ENCODE measurements at regions not wholly inside any gene's neighbourhood (a gene's known extent, or its start where the extent isn't known, plus 50 kb on each side); places are given as distances from the start of the nearest gene placed in this dataset.
"Not testable (repeated sequence)": the region's sequence is repeated elsewhere in the genome, so short reads cannot be mapped to it uniquely, and the experiment has no call there.

DNA sequence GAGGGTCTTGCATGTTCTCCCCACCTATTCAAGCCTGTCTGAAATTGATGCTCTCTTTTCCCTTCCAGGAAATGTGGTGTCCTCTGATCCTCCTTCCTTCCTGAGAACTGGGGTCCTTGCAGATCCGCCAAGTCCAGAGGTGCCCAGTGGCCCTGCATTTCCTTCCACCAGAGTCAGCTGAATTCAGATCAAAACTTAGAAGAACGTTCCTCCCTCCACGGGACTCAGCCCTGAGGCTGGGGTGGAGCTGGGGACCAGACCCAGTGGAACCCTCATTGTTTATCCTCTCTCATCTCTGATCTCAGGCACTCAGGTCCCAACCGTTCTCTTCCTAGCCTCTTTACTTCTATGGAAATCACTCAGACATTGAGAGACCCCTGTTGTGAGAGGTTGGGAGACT is 477.3 kb downstream of the TSHZ3 start:
- DNase-seq (ENCODE audit: low spot score) = no peak

DNA sequence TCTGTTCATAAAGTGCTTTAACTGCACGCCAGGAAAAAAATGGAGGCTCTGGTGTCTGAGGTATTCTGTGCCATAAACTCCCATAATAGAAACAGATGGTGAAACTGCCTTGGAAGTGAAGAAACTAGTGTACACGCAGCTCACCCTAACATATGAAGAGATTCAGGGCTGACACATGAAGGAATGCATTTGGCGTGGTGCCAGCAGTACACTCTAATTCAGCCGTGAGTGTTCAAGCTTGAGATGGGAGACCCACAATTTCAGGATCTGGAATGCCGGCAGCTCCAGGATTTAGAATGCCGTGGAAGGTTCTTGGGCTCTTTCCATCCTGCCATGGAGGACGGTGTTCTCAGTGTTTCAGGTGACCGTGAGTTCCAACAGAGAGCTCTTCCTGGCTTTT is 478.4 kb downstream of the TSHZ3 start:
- DNase-seq (ENCODE audit: low spot score) = peak; percentile 16

GRCh38 chr19:30865511-30865910 is 483.7 kb downstream of the TSHZ3 start:
- no peak for DNase-seq (ENCODE audit: low spot score)

GRCh38 chr19:30864391-30865215 is 484.6 kb downstream of the TSHZ3 start:
- no peak for DNase-seq (ENCODE audit: low spot score)

DNA sequence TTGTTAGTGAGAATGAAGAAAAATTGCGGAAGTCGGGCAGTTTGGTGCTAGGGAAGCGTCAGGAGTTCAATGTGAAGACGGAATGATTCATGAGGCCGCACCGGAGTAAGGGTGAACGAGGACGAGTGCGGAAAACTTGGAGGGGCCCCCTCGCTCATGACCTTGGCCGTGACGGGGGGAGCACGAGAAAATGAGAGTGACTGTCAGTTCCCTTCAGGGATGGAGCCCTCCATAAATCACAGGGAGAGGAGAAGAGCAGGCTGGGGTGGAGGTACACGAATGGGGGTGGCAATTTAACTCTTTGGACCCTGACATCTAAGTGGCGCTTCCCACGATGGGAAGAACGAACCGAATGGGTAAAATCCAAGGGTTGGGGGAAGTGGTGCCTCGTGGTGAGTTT is 486.4 kb downstream of the TSHZ3 start:
- no peak for DNase-seq (ENCODE audit: low spot score)

DNA sequence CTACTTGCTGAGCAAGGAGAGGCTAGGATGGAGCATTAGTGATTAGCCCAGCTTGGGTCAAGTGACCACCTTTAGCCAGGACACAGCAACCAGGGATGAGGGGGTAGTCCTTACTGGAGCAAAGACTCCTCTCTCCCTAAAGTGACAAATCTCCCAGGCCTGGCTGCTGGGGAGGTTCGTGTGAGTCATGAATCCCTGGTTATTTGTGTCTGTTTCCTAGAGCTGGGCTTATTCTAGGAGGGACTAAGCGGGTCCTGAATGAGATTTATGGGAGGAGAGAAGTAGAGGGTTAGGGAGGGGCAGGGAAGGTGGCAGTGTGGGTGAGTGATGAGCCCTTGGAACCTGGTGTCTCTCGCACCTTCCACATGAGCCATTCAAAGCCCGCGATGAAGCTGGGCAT is 487.3 kb downstream of the TSHZ3 start:
- no peak for DNase-seq (ENCODE audit: low spot score)

DNA sequence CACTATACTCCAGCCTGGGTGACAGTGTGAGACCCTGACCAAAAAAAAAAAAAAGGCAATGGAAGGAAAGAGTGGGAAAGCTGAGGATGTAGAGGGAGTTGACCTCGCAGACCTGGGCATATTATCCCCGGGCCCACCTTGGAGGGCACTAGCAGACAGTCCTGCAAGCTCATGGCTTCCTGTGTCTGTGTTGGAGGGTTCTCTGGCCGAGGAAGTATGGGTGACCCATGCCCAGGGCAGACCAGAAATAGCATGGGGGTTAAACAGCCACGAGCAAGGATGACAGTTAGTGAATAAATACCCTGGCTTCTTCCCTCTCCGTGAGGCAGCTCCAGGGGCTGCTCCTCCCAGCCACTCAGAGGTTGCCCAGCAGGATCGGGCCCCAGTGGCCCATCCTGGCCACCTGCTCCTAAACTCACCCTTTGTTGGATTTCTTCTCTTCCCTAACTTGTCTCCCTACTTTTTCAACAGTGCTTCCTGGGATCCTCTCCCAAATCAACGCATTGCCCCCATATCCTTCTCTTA is 485.8 kb downstream of the ZNF536 start:
- no peak for DNase-seq (ENCODE audit: low spot score)

GRCh38 chr19:30857388-30857787 is 485.2 kb downstream of the ZNF536 start:
- DNase-seq (ENCODE audit: low spot score) = no peak

DNA sequence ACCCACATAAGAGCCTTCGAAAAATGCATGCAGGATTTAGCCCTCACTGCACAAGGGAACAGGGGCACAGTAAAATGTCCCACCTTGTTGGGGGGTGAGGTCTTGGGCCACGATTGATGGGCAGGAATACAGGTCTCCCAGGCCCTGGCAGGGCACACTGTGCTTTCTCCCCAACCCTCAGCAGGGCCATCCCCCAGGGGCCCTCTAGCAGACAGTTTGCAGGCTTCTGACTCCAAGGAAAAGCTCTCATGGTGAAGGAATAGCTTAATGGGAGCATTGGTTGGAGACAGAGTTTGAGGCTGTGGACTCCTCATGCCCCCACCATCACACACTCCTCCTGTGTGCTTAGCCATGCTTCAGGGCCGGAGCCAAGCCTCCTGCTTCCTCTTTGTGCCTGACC is 484.6 kb downstream of the ZNF536 start:
- DNase-seq (ENCODE audit: low spot score) = no peak

GRCh38 chr19:30856376-30856775 is 484.2 kb downstream of the ZNF536 start:
- no peak for DNase-seq (ENCODE audit: low spot score)

DNA sequence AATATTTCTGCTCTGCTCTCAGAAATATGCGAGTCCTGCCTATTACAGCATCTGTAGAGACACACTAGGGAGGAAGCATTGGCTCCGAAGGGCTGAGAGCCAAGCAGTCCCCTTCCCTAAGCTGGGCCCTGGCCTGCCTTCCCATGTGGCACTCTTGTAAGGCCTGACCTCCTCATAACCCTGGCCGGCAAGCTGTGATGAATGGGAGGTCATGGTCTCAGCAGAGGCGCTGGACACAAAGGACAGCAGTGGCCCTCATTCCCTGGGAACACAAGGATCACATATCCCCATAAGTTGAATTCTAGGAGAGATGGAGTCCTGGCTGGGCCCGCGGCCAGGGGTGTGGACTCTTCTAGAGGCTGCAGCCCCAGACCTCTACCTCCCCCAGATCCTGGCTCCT is 483.3 kb downstream of the ZNF536 start:
- DNase-seq (ENCODE audit: low spot score) = no peak

DNA sequence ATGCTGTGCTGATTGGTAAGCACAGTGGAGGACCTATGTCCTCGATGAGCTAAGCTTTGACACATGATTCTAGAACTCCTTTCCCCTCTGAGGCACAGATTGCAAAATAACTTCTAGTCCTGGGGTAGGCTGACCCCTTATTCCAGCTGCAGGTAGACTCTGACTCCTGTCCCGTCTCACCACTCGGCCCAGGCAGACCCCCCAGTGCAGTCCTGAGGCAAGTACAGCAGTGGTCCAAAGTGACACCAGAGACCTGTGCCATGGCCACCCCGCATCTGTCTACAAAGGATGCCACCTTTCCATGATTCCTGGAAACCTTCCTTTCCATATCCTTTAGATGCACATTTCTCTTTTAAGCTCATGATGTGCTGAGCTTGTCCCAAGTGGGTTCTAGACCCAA is 482.5 kb downstream of the ZNF536 start:
- DNase-seq (ENCODE audit: low spot score) = no peak

DNA sequence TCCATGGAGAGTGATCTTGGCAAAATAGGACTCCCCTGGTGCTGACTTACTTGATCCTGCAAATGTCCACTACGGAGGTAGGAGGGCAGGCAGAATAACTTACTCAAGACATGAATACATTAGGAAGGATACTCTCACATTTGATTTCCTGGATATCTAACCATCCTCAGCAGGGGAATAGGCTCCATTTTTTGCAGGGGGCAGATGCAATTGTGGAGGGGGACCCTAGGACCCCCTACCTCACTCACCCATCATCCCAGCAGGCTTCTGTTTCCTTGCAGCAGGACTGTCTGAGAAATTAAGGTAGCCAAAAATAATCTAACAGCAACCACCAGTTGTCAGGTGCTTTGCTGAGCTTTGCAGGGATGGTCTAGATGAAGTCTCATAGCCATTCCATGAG is 482.0 kb downstream of the ZNF536 start:
- no peak for DNase-seq (ENCODE audit: low spot score)

DNA sequence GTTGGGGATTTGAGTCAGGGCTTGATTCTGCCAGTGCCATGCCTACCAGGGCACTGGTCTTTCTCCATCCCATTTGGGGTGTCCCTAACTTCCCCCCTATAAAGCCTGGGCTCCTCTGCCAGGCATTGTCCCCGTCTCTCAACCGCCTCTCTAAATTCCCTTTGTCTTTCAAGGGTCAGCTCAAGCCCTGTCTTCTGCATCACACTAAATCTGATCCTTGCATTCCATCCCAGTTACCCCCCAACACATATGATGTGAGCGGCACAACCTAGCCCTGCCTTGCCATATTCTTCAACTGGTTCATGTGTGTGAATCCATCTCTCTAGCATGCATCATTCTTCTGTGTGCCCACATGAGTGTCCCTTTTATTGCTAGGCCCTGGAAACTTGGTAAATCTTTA is 480.9 kb downstream of the ZNF536 start:
- no peak for DNase-seq (ENCODE audit: low spot score)

DNA sequence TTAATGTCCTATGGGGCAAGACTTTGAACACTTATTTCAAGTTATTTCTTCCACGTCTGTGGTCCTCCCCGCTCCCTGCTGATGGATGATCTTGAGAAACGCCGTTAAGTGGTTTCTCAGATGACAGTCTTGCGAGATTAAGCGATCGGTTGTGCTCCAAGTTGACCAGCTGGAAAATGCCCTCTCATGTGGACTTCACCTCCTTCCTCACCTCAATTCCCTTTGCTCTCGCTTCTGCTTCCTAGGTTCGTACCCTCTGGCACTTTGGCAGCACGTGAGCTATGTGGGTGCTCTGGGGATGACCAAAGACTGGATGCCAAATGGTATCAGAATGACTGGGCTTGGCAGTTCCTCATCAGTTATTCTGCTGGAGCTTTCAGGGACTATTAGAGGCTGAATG is 480.0 kb downstream of the ZNF536 start:
- no peak for DNase-seq (ENCODE audit: low spot score)

GRCh38 chr19:30851646-30852045 is 479.5 kb downstream of the ZNF536 start:
- DNase-seq (ENCODE audit: low spot score) = no peak

DNA sequence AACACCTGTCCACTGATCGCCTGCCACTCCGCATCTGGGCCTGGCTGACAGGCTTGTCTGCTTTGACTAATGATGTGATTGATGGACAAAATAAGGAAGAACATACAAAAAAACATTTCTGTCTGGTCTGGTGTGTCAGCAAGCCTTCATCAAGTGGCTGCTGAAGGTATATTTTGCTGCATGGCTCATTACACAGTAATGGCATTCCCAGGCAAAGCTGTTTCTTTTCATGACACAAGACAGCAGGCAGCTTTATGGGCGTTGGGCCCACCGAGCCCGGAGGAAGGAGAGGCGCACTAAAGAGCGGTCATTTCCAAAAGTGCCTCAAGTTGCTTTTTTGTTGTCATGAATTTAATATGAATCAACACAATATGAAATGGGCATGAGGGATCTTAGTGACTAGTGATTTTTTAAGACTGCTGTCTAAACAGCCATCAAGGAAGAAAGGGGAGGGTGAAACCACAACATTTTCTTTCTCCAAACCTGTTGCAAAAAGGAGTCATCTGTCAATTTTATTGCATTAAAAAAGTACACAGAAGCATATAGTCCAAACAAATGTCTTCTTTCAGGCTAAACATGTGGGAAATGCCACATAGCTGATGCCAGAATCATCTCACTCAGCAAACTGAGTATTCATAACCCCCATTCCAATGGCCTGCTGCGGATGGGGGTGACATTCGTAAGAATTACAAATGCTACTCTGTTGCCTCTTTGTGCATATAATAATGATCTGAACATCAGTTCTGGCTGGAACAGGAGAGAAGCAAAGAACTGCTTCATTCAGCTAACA is 476.6 kb downstream of the ZNF536 start:
- peak; percentile 44 for DNase-seq (ENCODE audit: low spot score)

DNA sequence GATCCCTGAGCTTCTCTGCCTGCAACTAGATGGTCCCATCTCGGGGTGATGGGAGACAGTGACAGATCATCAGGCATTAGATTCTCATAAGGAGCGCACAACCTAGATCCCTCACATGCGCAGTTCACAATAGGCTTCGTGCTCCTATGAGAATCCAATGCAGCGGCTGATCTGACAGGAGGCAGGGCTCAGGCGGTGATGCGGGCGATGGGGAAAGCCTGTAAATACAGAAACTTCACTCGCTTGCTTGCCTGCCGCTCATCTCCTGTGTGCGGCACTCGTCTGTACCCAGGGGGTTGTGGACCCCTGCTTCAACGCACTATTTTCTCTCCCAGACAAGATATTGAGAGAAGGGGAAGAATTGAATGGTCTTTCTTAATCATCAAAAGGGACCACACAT is 473.9 kb downstream of the ZNF536 start:
- no peak for DNase-seq (ENCODE audit: low spot score)

GRCh38 chr19:30842926-30843325 is 470.7 kb downstream of the ZNF536 start:
- no peak for DNase-seq (ENCODE audit: low spot score)

- no peak for DNase-seq (ENCODE audit: low spot score)
Measured at GRCh38 chr19:30841934-30842333, 469.8 kb downstream of the ZNF536 start.

DNA sequence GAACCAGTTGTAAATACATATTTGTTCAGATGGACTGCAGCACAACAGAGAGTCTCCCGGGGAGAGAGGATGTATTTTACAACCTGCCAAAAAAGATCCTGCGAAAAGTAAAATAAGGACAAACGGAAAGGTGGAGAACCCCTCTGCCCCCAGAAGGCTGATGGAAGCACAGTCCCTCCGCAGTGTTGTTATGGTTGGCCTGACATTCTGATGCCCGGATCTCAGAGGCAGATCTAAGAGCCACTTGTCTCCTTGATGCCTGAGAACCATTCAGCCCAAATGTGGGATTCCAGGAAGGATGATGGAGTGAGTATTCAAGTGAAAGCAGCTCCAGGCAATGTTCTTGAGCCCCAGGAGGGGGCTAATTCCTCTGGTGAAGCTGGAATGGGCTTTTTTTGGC is 458.7 kb downstream of the ZNF536 start:
- no peak for DNase-seq (ENCODE audit: low spot score)

- not testable (repeated sequence) for DNase-seq (ENCODE audit: low spot score)
Measured at GRCh38 chr19:30825505-30825904, 453.3 kb downstream of the ZNF536 start.

GRCh38 chr19:30824809-30825208 is 452.6 kb downstream of the ZNF536 start:
- no peak for DNase-seq (ENCODE audit: low spot score)
